Pancreas (tissue), 10 donors: ENCODE measurements at regions not wholly inside any gene's neighbourhood (a gene's known extent, or its start where the extent isn't known, plus 50 kb on each side); places are given as distances from the start of the nearest gene placed in this dataset.

Experiments
- ATAC-seq, 4 donors: fragments of 200-7000 bp; cut with Tn5 transposase; one replicate each; pipeline versions ENCODE4 v1.8.0 to v1.9.1; 2020; ENCODE audit warnings: mild to moderate bottlenecking in 4 of 4, moderate library complexity in 4 of 4
- DNase-seq, 6 donors: peaks; one replicate each; pipeline ENCODE4 v3.0.0-alpha.2; 2020
- FAIRE-seq: peaks from 2 replicates; lab custom pipeline; 2012; peaks lifted over from hg19 to GRCh38; lab: Jason Lieb, UNC
- H3K27ac ChIP-seq, 4 donors: fragments of 200-600 bp; sonication (generic); 1 replicate in 3 of 4; 2 replicates in 1 of 4; pipeline versions ENCODE4 v1.5.0 to v1.8.0; 2020
- H3K27me3 ChIP-seq, 4 donors: fragments of 200-600 bp; one replicate each; pipeline ENCODE4 v1.8.0; 2021
- H3K36me3 ChIP-seq, 3 donors: fragments of 200-600 bp; sonication (generic) in 1 of 3; one replicate each; pipeline versions ENCODE4 v1.5.0 to v1.8.0; 2020 to 2021
- H3K4me1 ChIP-seq, 3 donors: fragments of 200-600 bp; one replicate each; pipeline ENCODE4 v1.8.0; 2021
- H3K4me3 ChIP-seq, 4 donors: fragments of 200-600 bp; sonication (generic) in 2 of 4; one replicate each; pipeline versions ENCODE4 v1.5.0 to v1.8.0; 2020 to 2021
- H3K9me3 ChIP-seq, 4 donors: fragments of 200-600 bp; one replicate each; pipeline ENCODE4 v1.8.0; 2021
- WGBS, 2 donors: extraction: QIAGEN DNeasy Blood & Tissue Kit; methylation state at CpG; one replicate each; pipeline ENCODE4 v1.1.7; 2013; 5-methylcytosine and 5-hydroxymethylcytosine counted together
- intact Hi-C, 3 donors: fragments of 100-400 bp; cut with DNase I; formaldehyde crosslinking; loops; one replicate each; pipeline versions ENCODE4 v1.11.1 to v1.14.2; 2022
- TF ChIP-seq, protein P1 (sequence below), 4 donors: fragments of 200-600 bp; sonication (generic) in 3 of 4; IDR thresholded peaks; one replicate each; pipeline versions ENCODE4 v1.5.0 to v1.8.0; 2021; ENCODE audit warnings: antibody characterized with exemption in 4 of 4
- donor health status: healthy with polysubstance abuse.
- donor health status: DM: no; HTN: no; CAD: no; lungs with moderate emphysema.
- donor health status: DM: no; HTN: no; CAD: no.
- donor health status: control.
- donor health status: control.
- donor health status: Bipolar disorder and iron deficiency.
- donor health status: DM: yes; HTN: yes; CAD: no.
- donor health status: DM: no; HTN: no; CAD: no.
- donor health status: DM: no; HTN: no; CAD: no.
- donor health status: DM: yes; HTN: yes; CAD: no.

DNA sequence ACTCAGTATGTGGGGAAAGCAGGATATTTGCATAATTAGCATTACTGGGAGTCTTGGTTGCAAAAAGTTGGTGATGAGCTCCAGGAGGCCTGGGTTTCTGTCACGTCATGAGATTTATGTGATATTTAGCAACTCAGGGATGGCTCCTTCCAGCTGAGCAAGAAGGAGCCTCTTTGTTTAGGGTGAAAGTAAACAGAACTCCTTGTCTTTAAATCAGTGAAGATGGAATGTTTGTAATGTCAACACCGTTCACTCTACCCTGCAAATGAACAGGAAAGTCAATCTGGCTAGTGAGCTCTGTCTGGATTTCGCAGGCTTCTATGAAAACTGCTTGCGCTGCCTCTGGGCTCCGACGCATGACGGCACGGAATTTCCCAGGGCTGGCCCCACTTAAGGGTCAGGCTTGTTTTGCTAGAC, 86.9 kb downstream of the PXDC1 start:
- Histone ChIP-seq H3K27ac (no peak overlapping the region), H3K4me3 (no peak overlapping the region), H3K9me3 (no peaks in the 10 kb centered on the region), H3K27me3 (no peaks in the 10 kb centered on the region), H3K4me1 (no peaks in the 10 kb centered on the region), H3K36me3 (no peaks in the 10 kb centered on the region)
- TF ChIP-seq, protein P1, sequence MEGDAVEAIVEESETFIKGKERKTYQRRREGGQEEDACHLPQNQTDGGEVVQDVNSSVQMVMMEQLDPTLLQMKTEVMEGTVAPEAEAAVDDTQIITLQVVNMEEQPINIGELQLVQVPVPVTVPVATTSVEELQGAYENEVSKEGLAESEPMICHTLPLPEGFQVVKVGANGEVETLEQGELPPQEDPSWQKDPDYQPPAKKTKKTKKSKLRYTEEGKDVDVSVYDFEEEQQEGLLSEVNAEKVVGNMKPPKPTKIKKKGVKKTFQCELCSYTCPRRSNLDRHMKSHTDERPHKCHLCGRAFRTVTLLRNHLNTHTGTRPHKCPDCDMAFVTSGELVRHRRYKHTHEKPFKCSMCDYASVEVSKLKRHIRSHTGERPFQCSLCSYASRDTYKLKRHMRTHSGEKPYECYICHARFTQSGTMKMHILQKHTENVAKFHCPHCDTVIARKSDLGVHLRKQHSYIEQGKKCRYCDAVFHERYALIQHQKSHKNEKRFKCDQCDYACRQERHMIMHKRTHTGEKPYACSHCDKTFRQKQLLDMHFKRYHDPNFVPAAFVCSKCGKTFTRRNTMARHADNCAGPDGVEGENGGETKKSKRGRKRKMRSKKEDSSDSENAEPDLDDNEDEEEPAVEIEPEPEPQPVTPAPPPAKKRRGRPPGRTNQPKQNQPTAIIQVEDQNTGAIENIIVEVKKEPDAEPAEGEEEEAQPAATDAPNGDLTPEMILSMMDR (IDR thresholded peaks at IDR 0.05): no peak
- ATAC-seq (peak in 1 of 4 donors; percentile 40), FAIRE-seq (no peak), DNase-seq (no peak)
- intact Hi-C loops: no loop called here
- WGBS, 2 donors: 52 to 53% methylated on average over 8 of the region's 8 CpGs

DNA sequence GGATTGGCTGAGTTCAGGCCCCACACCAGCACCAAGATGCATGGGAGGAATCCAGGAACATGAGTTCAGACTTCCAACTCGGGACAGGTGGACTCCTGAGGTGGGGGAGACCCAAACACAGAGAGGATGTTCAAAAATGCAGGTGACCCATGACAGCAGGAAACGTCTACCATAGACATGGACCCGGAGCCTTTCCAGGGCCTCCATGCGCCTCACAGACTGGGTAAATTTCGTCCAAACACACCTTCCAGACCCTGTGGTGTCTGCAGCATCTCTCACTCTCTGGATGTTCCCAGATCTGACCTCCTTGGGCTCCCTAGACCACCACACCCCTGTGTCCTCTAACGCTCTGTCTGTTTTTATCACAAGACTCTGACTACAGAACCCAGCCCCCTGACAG, 87.7 kb downstream of the PXDC1 start:
- Histone ChIP-seq H3K27ac (no peak overlapping the region), H3K27me3 (no peaks in the 10 kb centered on the region), H3K4me1 (no peaks in the 10 kb centered on the region), H3K4me3 (no peak overlapping the region), H3K36me3 (no peaks in the 10 kb centered on the region), H3K9me3 (no peaks in the 10 kb centered on the region)
- DNase-seq (no peak), FAIRE-seq (no peak), ATAC-seq (no peak)
- intact Hi-C loops: no loop called here
- TF ChIP-seq, protein P1 (IDR thresholded peaks at IDR 0.05): no peak
- WGBS, 2 donors: 73 to 74% methylated on average over 6 of the region's 6 CpGs

DNA sequence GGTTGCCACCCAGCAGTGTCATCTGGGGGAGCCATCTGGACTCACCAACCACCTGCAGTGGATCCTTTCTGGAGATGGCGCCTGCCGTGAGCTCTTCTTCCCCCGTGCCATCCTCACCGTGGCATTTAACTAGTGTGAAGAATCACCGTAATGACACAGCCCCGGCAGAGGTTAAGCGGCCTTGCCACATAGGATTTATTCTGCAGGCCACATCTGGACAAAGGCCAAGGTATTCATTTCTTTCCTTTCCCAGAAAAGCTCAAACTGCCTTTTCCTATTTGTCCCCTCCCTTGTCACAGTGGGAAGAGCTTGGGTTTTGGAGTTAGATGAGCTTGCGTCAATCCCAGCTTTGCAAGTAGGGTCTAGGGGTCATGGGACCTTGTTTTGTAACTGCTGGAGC, 88.4 kb downstream of the PXDC1 start:
- no peaks in the 10 kb centered on the region for H3K27me3 ChIP-seq
- H3K36me3 ChIP-seq: no peaks in the 10 kb centered on the region
- intact Hi-C loops: no loop called here
- H3K4me3 ChIP-seq: no peak overlapping the region
- ATAC-seq (no peak), DNase-seq (no peak), FAIRE-seq (no peak)
- TF ChIP-seq, protein P1 (IDR thresholded peaks at IDR 0.05): no peak
- 84 to 86% methylated on average over 8 of the region's 8 CpGs for WGBS, 2 donors
- H3K4me1 ChIP-seq: no peaks in the 10 kb centered on the region
- H3K9me3 ChIP-seq: no peaks in the 10 kb centered on the region
- no peak overlapping the region for H3K27ac ChIP-seq

DNA sequence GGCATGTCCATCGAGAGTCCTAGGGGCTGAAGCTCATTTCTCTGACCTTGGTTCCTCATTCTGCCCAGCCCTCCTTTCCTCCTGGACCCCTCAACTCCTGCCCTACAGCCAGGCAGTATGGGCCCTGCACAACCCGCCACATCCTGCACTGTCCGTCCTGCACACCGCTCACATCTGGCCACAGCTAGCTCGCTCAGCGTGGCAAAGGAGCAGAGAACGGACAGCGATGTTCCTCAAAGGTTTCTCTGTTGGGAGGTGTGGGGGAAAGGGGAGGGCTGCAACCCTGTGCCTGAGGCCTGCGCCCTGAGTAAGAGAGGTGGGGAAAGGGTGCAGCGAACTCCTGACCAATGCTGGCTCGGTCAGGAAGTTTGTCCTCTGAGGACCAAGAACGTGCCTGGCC, 90.1 kb downstream of the PXDC1 start:
- 77 to 83% methylated on average over 12 of the region's 12 CpGs for WGBS, 2 donors
- TF ChIP-seq, protein P1 (IDR thresholded peaks at IDR 0.05): no peak
- Histone ChIP-seq H3K4me3 (no peak overlapping the region), H3K27ac (no peak overlapping the region), H3K4me1 (no peaks in the 10 kb centered on the region), H3K27me3 (no peaks in the 10 kb centered on the region), H3K9me3 (no peaks in the 10 kb centered on the region), H3K36me3 (no peaks in the 10 kb centered on the region)
- intact Hi-C loops: no loop called here
- no peak for DNase-seq
- FAIRE-seq: no peak
- no peak for ATAC-seq

DNA sequence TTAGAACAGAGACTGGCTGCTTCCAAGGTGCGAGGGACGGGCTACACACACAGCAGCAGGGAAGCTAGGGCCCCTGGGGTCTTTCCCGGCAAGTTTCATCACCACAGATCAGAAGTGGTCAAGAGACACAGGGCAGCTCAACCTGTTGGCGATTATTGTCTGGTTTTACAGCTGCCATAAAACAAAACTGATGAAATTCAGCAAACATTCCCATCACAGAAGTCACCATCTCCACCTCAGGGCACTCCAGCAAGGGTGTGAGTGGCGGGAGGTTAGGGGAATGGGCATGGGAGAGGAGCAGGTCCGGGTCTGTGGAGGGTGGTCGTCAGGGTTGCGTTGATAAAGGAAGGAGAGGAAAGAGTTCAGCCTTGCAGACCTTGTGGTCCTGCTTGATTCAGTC, 91.0 kb downstream of the PXDC1 start:
- no peak for ATAC-seq
- Histone ChIP-seq H3K4me3 (no peak overlapping the region), H3K27me3 (no peaks in the 10 kb centered on the region), H3K27ac (no peak overlapping the region), H3K9me3 (no peaks in the 10 kb centered on the region), H3K36me3 (no peaks in the 10 kb centered on the region), H3K4me1 (no peaks in the 10 kb centered on the region)
- WGBS, 2 donors: 72 to 86% methylated on average over 8 of the region's 8 CpGs
- TF ChIP-seq, protein P1 (IDR thresholded peaks at IDR 0.05): no peak
- intact Hi-C loops: no loop called here
- no peak for FAIRE-seq
- no peak for DNase-seq
